ENCODE measurements at regions not wholly inside any gene's neighbourhood (a gene's known extent, or its start where the extent isn't known, plus 50 kb on each side); places are given as distances from the start of the nearest gene placed in this dataset.

DNA sequence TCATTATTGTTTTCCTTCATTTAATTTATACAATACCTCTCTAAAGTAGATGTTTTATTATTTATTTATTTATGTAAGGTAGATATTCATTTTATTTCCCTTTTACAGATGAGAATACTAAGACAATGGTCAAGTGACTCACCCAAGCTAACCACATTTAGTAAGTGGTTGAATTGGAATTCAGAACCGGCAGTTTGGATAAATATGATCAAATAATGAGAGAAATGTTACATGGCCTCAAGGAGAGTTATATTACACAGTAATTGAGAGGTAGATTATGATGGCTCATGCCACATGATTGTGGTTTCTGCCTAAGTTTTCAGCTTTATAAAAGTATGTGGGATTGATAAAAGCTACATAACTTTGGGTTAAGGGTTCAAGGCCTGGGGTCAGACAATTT, 239.4 kb upstream of the BOD1L1 start:
- TF ChIP-seq CTCF (IDR thresholded peaks at IDR 0.05): no peak
- TF ChIP-seq POLR2A (IDR thresholded peaks at IDR 0.05): no peak
